ENCODE measurements at regions not wholly inside any gene's neighbourhood (a gene's known extent, or its start where the extent isn't known, plus 50 kb on each side); places are given as distances from the start of the nearest gene placed in this dataset.

GRCh38 chr22:33142282-33143055, 84.3 kb upstream of the SYN3 start:
- H3K36me3 ChIP-seq (ENCODE audit: control insufficient read depth in 4 of 4, insufficient read depth in 3 of 4, low read depth in 1 of 4, low read length in 3 of 4): no peaks in the 10 kb centered on the region
- no peak for DNase-seq (ENCODE audit: low spot score)
- H3K9ac ChIP-seq (ENCODE audit: low read depth in 1 of 2, low read length in 2 of 2): no peak overlapping the region
- TF ChIP-seq NR2F2 (IDR thresholded peaks at IDR 0.05) (no peak), RAD21 (IDR thresholded peaks at IDR 0.05) (no peak), MAX (IDR thresholded peaks at IDR 0.05) (no peak), ZBTB33 (IDR thresholded peaks at IDR 0.05) (no peak), YY1 (IDR thresholded peaks at IDR 0.05) (no peak), HNF4A (conservative IDR thresholded peaks at IDR 0.05) (no peak), REST (IDR thresholded peaks at IDR 0.05) (no peak), FOXA1 (IDR thresholded peaks at IDR 0.05) (no peak), CTCF (IDR thresholded peaks at IDR 0.05; ENCODE audit: low read depth, low read length, missing input control) (no peak), GABPA (IDR thresholded peaks at IDR 0.05 in 1 of 2, conservative IDR thresholded peaks at IDR 0.05 in 1 of 2) (no peak), TAF1 (conservative IDR thresholded peaks at IDR 0.05) (no peak), ATF3 (IDR thresholded peaks at IDR 0.05) (no peak), JUND (IDR thresholded peaks at IDR 0.05) (no peak), FOXA2 (IDR thresholded peaks at IDR 0.05) (no peak), HNF4G (IDR thresholded peaks at IDR 0.05) (no peak), EGR1 (IDR thresholded peaks at IDR 0.05; ENCODE audit: low read depth in 2 of 2) (no peak), RXRA (IDR thresholded peaks at IDR 0.05) (no peak)
- no peaks in the 10 kb centered on the region for H3K9me3 ChIP-seq (ENCODE audit: control insufficient read depth in 4 of 4, low read length in 3 of 4)
- peaks cover 0 to 3% (median 0%) of the 10 kb centered on the region in 4 donors for H3K4me1 ChIP-seq (ENCODE audit: control insufficient read depth in 4 of 4, insufficient read depth in 4 of 4, low read length in 3 of 4)
- WGBS: 44% methylated on average over 4 of the region's 4 CpGs
- H3K27me3 ChIP-seq (ENCODE audit: control insufficient read depth in 4 of 4, insufficient read depth in 4 of 4, low read length in 3 of 4): no peaks in the 10 kb centered on the region
- no peak overlapping the region for H3K27ac ChIP-seq (ENCODE audit: low read depth in 1 of 2, low read length in 2 of 2)
- H3K4me3 ChIP-seq (ENCODE audit: low read depth in 1 of 3, low read length in 3 of 3): no peak overlapping the region
